GM12878 (cell line): ENCODE measurements at regions not wholly inside any gene's neighbourhood (a gene's known extent, or its start where the extent isn't known, plus 50 kb on each side); places are given as distances from the start of the nearest gene placed in this dataset.

ENCODE experiments used
- ATAC-seq: fragments of 200-7000 bp; cut with Tn5 transposase; 3 replicates; pipeline ENCODE4 v1.9.1; 2020; ENCODE audit warnings: mild to moderate bottlenecking, moderate library complexity
- BruUV-seq: library from RNA; stranded (reverse); fragments of 400-500 nt; replicated peaks from 2 replicates; lab custom pipeline; 2021; lab: Mats Ljungman, UMichigan
- CTCF ChIA-PET: fragments of 300-600 bp; sonication (Branson Sonifier 250); formaldehyde crosslinking; extraction: SDS; loops from one replicate; lab custom pipeline; 2021; ENCODE audit warnings: inconsistent platforms; lab: Yijun Ruan, JAX
- POLR2A ChIA-PET: fragments of 350-600 bp; formaldehyde crosslinking; extraction: SDS; loops from one replicate; lab custom pipeline; 2021; ENCODE audit warnings: inconsistent platforms; lab: Charles Lee
- RAD21 ChIA-PET: fragments of 300-600 bp; sonication (Branson Sonifier 250); formaldehyde crosslinking; loops from one replicate; lab custom pipeline; 2023; ENCODE audit warnings: antibody characterized with exemption; ENCODE audit not compliant: unreplicated experiment; lab: Charles Lee
- SMC1A ChIA-PET: fragments of 300-600 bp; sonication (Branson Sonifier 250); formaldehyde crosslinking; loops from one replicate; lab custom pipeline; 2023; ENCODE audit not compliant: unreplicated experiment, uncharacterized antibody; lab: Charles Lee
- DNase-seq: peaks from one replicate; pipeline ENCODE4 v3.0.0-alpha.2; 2011; ENCODE audit warnings: low read depth, low spot score
- FAIRE-seq: peaks from 3 replicates; lab custom pipeline; 2011; peaks lifted over from hg19 to GRCh38; lab: Jason Lieb, UNC
- H2AFZ ChIP-seq: 2 replicates; pipeline ENCODE4 v1.6.0; 2011; ENCODE audit warnings: low read depth, low read length, control low read depth; ENCODE audit not compliant: control insufficient read depth
- H3K27ac ChIP-seq: 2 replicates; pipeline ENCODE4 v1.5.1; 2011; ENCODE audit warnings: control low read depth; ENCODE audit not compliant: control insufficient read depth, insufficient read depth
- H3K27me3 ChIP-seq, 2 experiments: replicated peaks in 1 of 2; 2 replicates each; pipeline versions ENCODE4 v1.6.0 to v1.6.1; 2011; ENCODE audit warnings: low read length in 1 of 2; ENCODE audit not compliant: control insufficient read depth in 2 of 2, insufficient read depth in 2 of 2
- H3K36me3 ChIP-seq, 2 experiments: 2 replicates each; pipeline ENCODE4 v1.5.1; 2011; ENCODE audit warnings: low read length in 1 of 2; ENCODE audit not compliant: control insufficient read depth in 2 of 2, insufficient read depth in 2 of 2
- H3K4me1 ChIP-seq: 2 replicates; pipeline ENCODE4 v1.6.1; 2011; ENCODE audit warnings: mild to moderate bottlenecking, low read length, moderate library complexity, mixed read lengths; ENCODE audit not compliant: control insufficient read depth, insufficient read depth
- H3K4me2 ChIP-seq: 2 replicates; pipeline ENCODE4 v1.6.0; 2011; ENCODE audit warnings: control low read depth; ENCODE audit not compliant: control insufficient read depth, insufficient read depth
- H3K4me3 ChIP-seq: fragments of 200-600 bp; sonication (generic); 2 replicates; pipeline ENCODE4 v1.5.1; 2016
- H3K79me2 ChIP-seq: 2 replicates; pipeline ENCODE4 v1.6.0; 2011; ENCODE audit warnings: low read length; ENCODE audit not compliant: control insufficient read depth, insufficient read depth
- H3K9ac ChIP-seq: 2 replicates; pipeline ENCODE4 v1.8.0; 2011; ENCODE audit warnings: low read length, control low read depth, mixed read lengths; ENCODE audit not compliant: control insufficient read depth, insufficient read depth
- H3K9me3 ChIP-seq: replicated peaks from 3 replicates; pipeline ENCODE4 v1.5.1; 2011; ENCODE audit warnings: mild to moderate bottlenecking, low read length; ENCODE audit not compliant: control insufficient read depth, insufficient read depth
- H4K20me1 ChIP-seq: 2 replicates; pipeline ENCODE4 v1.6.0; 2011; ENCODE audit not compliant: control insufficient read depth, insufficient read depth
- ASH2L ChIP-seq: fragments of 300-600, 200-600 bp; sonication (generic); IDR thresholded peaks from 2 replicates; pipeline ENCODE4 v1.6.1; 2017; ENCODE audit warnings: low read depth, mild to moderate bottlenecking, borderline replicate concordance
- EGR1 ChIP-seq, 2 experiments: IDR thresholded peaks; 1 replicate in 1 of 2; 2 replicates in 1 of 2; pipeline ENCODE4 v1.6.1; 2011 to 2012; ENCODE audit warnings: low read depth in 2 of 2, low read length in 2 of 2, borderline replicate concordance in 1 of 2, mild to moderate bottlenecking in 1 of 2, moderate library complexity in 1 of 2
- ETV6 ChIP-seq, 2 experiments: fragments of 450-650 bp in 1 of 2; IDR thresholded peaks in 1 of 2; conservative IDR thresholded peaks in 1 of 2; 2 replicates each; pipeline ENCODE4 v1.6.1; 2014; ENCODE audit warnings: antibody characterized with exemption in 1 of 2, borderline replicate concordance in 1 of 2, low read depth in 1 of 2, mild to moderate bottlenecking in 1 of 2, moderate library complexity in 1 of 2
- FOS ChIP-seq: IDR thresholded peaks from 3 replicates; pipeline ENCODE4 v1.6.1; 2011; ENCODE audit warnings: borderline replicate concordance; ENCODE audit not compliant: insufficient read length; ENCODE audit errors: extremely low read depth
- KAT2A ChIP-seq: conservative IDR thresholded peaks from 2 replicates; pipeline ENCODE4 v1.6.1; 2011; ENCODE audit warnings: low read depth, low read length; ENCODE audit not compliant: control insufficient read depth
- REST ChIP-seq: IDR thresholded peaks from 2 replicates; pipeline ENCODE4 v1.6.1; 2012; ENCODE audit warnings: mild to moderate bottlenecking, low read depth, low read length
- SREBF1 ChIP-seq: IDR thresholded peaks from 2 replicates; pipeline ENCODE4 v1.6.1; 2012; ENCODE audit warnings: mild to moderate bottlenecking, low read length
- ZBTB40 ChIP-seq: fragments of 450-650 bp; IDR thresholded peaks from 2 replicates; pipeline ENCODE4 v1.6.1; 2016; ENCODE audit warnings: mild to moderate bottlenecking, moderate library complexity, borderline replicate concordance
- ZNF24 ChIP-seq: fragments of 450-650 bp; IDR thresholded peaks from 2 replicates; pipeline ENCODE4 v1.6.1; 2017; ENCODE audit warnings: antibody characterized with exemption, mild to moderate bottlenecking
- ZNF592 ChIP-seq: fragments of 450-650 bp; IDR thresholded peaks from 2 replicates; pipeline ENCODE4 v1.6.1; 2017; ENCODE audit warnings: mild to moderate bottlenecking, moderate library complexity
- WGBS: methylation state at CpG from one replicate; pipeline ENCODE4 v1.1.6; 2016; ENCODE audit warnings: low lambda C conversion rate; ENCODE audit not compliant: insufficient replicate concordance, insufficient coverage; ENCODE audit errors: missing lambda C conversion rate; 5-methylcytosine and 5-hydroxymethylcytosine counted together
- in situ Hi-C: fragments of 300-500 bp; cut with MboI; formaldehyde crosslinking; loops from 9 replicates; pipeline ENCODE4 v1.14.3; 2018; ENCODE audit warnings: mixed read lengths
- intact Hi-C: fragments of 100-400 bp; cut with micrococcal nuclease; formaldehyde crosslinking; loops from one replicate; pipeline ENCODE4 v1.14.2; 2022; ENCODE audit not compliant: unreplicated experiment

- TF ChIP-seq ZNF592 (no peak), SREBF1 (no peak), ASH2L (no peak)
These were observed 96.9 kb upstream of the ROPN1 start (continued) for GRCh38 chr3:124088801-124089200.

- FAIRE-seq: no peak
- Histone ChIP-seq H3K36me3 (no peaks in the 10 kb centered on the region), H3K79me2 (no peaks in the 10 kb centered on the region), H4K20me1 (no peaks in the 10 kb centered on the region), H3K27ac (no peak overlapping the region), H3K9me3 (no peaks in the 10 kb centered on the region), H3K4me3 (no peak overlapping the region), H3K4me1 (no peaks in the 10 kb centered on the region), H3K9ac (no peak overlapping the region), H3K27me3 (peaks cover 0 to 3% of the 10 kb centered on the region in 2 experiments; a peak in 3 of 4 replicates), H2AFZ (no peak overlapping the region), H3K4me2 (no peak overlapping the region)
- intact Hi-C loops (loop anchor here (10.0 kb wide), 2 partner anchors 196 to 214 kb away; no protein-coding TSS in a partner anchor), in situ Hi-C loops (no loop called here)
- ChIA-PET POLR2A (no interaction called here), RAD21 (no interaction called here), SMC1A (interaction anchor here (0.7 to 1.2 kb wide), 3 partner anchors 9 to 355 kb away, joined by 3 to 5 read pairs (median 3); no protein-coding TSS in a partner anchor), CTCF (interaction anchor here (1.3 kb wide), 1 partner anchor 12 kb away, joined by 3 read pairs; no protein-coding TSS in a partner anchor)
- 38% methylated on average over 2 of the region's 2 CpGs for WGBS
- DNase-seq: no peak
- BruUV-seq: no TSS peak
- no peak for ATAC-seq
- TF ChIP-seq KAT2A (no peak), EGR1 (IDR thresholded peaks at IDR 0.05; ENCODE audit: borderline replicate concordance in 1 of 2, low read depth in 2 of 2, low read length in 2 of 2) (no peak), ZBTB40 (no peak), ZNF24 (no peak), FOS (no peak), ETV6 (conservative IDR thresholded peaks at IDR 0.05 in 1 of 2, IDR thresholded peaks at IDR 0.05 in 1 of 2; ENCODE audit: borderline replicate concordance in 1 of 2, low read depth in 1 of 2) (no peak), REST (no peak)
These were observed 97.3 kb upstream of the ROPN1 start for GRCh38 chr3:124089214-124089613.
